GM04504 (cell line): ENCODE measurements at regions not wholly inside any gene's neighbourhood (a gene's known extent, or its start where the extent isn't known, plus 50 kb on each side); places are given as distances from the start of the nearest gene placed in this dataset.

Experiments used
- DNase-seq: peaks from one replicate; pipeline ENCODE4 v3.0.0-alpha.2; 2012; ENCODE audit warnings: low read depth

DNA sequence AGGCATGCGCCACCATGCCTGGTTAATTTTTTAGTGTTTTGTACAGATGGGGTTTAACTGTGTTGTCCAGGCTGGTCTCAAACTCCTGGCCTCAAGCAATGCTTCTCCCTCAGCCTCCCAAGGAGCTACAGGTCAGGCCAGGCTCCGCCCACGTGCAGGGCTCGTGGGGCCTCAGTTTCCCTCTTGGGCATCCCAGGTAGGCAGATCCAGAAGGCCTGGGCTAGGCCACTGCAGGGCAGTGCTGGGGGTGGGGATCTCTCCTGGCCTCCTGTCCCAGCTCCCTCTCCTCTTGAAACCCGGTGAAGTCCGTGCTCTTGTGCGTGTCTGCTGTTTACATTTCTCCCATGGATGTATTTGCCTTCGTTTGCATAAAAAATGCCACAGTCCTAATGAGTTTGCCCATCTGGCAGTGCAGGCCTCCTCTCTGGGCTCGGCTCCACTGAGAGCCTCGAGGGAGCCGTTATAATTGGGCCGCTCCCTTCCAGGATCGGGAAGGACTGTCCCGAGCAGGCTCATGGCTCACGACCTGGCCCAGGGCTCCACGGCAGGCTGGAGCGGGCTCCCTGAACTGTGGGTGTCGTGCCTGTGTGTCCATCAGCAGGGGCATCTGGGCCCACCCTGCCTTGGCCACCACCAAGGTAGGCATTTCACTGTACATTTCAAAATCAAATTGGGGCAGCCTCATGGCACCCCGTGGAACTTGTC is 52.6 kb upstream of the RUFY1 start:
- DNase-seq: no peak

GRCh38 chr5:179495906-179496455 is 54.4 kb upstream of the RUFY1 start:
- DNase-seq: no peak

DNA sequence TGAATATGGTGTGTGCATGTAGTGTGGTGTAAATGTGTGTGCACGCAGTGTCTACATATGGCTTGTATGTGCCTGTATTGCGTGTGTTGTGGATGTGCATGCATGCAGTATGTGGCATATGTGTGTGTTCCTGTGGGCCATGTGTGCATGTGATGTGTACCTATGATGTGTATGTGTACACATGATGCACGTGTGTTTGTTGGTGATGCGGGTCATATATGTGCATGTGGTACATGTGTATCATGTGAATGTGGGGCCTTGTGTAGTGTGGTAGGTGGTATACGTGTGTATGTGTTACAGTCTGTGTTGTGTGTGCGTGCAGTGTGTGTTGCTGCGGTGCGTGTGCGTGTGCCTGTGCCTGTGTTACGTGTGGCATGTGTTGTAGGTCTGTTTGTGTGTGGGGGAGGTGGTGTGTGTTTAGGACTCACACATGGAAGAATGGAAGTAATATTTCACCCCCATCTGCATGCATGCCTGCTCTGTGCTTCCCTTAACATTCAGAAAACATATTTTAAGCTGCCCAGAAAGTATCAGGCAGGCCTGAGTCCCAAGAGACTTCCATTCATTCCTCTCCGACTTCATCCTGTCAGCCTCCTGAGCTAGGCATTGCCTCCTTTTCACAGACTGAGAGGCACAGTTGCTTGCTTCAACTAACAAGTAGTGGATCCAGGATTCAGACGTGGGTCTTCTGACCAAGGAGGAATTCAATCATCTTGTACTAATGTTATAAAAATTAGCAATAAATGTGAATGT is 55.4 kb upstream of the RUFY1 start:
- no peak for DNase-seq

DNA sequence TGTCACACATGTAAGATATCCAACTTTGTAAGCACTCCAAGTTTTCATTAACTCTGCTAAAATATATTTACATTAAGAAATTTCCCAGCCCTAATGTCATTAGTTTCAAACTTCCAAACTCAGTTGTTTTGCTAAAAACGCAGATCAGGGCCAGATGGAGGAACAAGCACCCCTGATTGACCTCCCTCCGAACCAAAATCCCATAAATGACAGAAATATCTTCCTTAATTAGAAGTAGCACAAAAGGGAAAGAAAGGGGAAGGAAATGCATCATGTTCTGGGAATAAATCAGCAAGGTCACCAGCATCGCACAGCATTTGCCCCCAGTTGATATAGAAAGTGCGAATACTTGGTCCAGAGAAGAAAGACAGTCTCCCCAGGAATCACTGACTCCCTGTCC is 61.4 kb upstream of the RUFY1 start:
- no peak for DNase-seq

GRCh38 chr5:179488491-179488890 is 61.9 kb upstream of the RUFY1 start:
- no peak for DNase-seq

GRCh38 chr5:179487145-179487544 is 63.2 kb upstream of the RUFY1 start:
- no peak for DNase-seq

DNA sequence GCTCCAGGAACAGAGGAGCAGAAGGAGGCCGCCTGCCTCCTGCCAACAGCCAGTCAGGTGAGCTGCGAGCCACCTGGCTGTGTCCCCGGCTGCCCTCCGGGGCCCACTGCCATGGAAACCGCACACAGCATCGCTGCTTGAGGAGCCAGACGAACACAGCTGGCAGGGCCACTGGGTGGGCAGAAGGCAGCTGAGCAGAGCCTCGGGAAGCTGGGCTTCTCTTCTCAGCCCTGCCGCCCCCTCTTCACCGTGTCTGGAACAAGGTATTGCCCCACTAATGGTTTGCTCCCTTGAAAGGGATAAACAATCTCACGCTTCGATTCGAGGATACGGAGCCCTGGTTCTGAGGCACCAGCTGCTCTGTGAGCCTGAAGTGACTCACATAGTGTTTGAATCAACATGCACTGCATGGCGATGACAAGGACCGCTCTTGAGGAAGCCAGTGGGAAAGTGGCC is 63.7 kb upstream of the RUFY1 start:
- no peak for DNase-seq

- DNase-seq: no peak
These were observed 64.3 kb upstream of the RUFY1 start for GRCh38 chr5:179485845-179486575.

DNA sequence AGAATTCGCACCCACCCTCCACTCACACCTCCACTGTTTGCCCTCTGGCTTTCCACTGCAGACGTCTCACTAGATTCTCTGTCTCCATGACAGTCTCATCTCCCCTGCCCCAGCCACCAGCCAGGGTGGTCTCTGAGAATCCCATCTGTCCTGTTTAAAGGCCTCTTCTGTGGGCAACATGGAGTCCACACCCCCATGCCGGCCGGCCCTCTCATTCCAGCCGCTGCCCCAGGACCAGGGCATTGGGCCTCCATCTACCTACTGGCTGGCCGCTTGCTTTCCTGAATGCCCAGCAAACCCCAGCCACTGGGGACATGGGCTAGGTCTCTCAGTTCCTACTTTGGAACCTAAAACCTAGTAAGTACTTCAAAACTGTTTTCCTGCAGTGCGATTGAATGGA is 65.6 kb upstream of the RUFY1 start:
- no peak for DNase-seq

- no peak for DNase-seq
These were observed 66.2 kb upstream of the RUFY1 start for GRCh38 chr5:179484201-179484600.

DNA sequence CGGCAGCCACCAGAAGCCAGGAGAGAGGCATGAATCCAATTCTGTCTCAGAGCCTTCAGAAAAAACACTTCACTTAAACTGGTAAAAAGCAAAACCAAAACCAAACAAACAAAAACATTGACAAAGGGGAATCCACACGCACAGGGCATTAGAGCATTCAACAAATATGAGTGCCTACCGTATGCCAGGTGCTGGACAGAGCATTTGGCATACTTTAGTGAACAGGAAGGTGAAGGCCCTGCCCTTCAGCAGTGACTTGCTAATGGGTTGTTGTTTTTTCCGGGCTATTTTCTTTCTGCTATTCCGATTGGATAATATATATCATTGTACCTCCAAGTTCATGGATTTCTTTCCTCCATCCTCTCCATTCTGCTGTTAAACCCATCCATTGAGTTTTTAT is 71.7 kb upstream of the RUFY1 start:
- DNase-seq: no peak

GRCh38 chr5:179475208-179475751 is 75.1 kb upstream of the RUFY1 start:
- no peak for DNase-seq

DNA sequence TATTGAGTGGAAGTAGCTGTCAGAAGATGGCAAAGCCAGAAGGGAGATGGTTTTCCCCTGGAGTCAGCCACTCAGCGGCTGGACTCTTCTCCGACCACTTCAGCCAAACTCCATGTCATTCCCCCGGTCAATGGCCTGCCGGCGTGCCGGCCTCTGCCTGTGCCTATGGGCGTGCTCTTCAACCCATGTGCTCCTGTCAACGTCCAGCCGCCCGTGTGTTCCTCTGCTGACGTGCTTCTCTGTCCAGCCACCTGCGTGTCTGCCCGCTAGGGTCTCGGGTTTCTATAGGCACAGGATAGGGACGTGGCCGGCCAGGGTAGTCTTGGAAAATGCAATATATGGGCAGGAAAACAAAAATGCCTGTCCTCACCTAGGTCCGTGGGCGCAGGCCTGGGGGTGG is 77.7 kb upstream of the RUFY1 start:
- no peak for DNase-seq

GRCh38 chr5:179472174-179472573 is 78.2 kb upstream of the RUFY1 start:
- no peak for DNase-seq

GRCh38 chr5:179470201-179470600 is 80.2 kb upstream of the RUFY1 start:
- no peak for DNase-seq

DNA sequence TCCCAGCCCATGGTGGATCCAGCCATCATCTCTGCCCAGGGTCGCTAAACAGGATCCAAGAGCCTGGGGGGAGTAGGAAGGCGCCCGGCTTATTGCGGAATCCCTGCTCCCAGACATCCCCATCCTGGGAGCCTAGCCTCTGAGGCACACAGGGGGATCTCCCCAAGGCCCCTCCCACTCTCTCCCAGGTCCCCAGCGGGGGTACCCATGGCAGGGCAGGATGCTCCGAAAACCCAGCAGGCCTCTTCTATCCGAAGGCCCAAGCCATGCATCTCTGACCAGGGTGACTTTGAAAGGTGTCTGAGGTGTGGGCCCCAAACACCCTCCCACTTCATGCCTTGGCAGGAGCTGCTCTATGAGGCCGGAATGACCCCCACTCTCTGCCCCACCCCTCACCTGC is 81.7 kb upstream of the RUFY1 start:
- DNase-seq: no peak

DNA sequence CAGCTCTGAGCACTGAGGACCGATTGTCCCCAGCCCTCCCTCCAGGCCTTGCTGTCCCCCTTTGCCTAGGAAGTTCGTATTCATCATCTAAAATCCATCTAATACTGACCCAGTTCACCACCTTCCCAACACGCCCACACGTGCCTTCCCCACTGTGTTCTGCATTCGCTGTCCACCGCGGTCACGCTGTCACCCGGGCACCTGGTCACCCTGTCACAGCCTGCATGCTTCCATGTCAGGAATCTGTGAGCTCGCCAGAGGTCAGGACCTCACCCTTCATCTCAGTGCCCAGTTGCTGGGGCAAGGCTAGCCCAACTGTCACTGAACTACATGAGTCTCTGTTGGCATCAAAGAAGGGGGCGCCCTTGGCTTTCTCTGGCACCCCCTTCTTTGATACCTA is 82.9 kb upstream of the RUFY1 start:
- DNase-seq: no peak

- DNase-seq: no peak
These were observed 85.7 kb upstream of the RUFY1 start for GRCh38 chr5:179464631-179465030.

GRCh38 chr5:179462040-179462439 is 88.3 kb upstream of the RUFY1 start:
- no peak for DNase-seq

DNA sequence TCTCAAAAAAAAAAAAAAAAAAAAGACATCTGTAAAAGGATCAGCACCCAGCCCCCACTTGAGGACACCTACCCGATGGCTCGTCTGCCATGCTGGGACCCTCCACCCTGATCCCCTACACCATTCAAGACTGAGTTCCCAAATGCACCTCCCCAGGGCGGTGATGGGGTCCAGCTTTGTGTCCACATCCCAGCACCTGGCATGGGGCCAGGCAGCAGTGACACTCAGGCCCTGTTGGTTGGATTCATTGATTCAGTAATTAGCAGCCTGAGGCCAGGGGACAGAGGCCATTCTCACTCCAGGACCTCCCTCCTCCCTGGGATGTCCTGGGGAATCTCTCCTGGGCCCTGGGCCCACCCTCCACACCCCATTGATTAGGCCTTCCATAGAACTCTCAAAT is 88.8 kb upstream of the RUFY1 start:
- no peak for DNase-seq

DNA sequence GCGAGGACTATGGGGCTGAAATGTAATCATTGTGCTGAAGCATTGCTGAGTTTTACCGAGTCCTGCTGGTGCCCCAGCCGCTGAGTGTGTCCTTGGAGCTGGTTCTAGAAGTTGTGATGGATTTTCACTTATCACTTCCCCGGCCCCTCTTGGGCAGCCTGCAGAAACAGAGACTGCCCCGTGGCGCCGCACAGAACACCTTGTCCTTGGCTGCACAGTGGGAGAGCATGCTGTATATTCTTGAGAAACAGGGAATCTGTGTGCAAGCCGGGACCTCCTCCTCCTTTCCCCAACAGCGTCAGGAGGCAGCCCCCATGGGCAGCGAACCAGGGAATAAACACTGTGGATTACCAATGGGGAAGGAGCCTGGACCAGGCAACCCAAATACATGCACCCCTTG is 90.6 kb upstream of the RUFY1 start:
- no peak for DNase-seq

GRCh38 chr5:179457612-179458011 is 92.7 kb upstream of the RUFY1 start:
- no peak for DNase-seq
